Medulla oblongata (tissue), 1 donor: ENCODE measurements at regions not wholly inside any gene's neighbourhood (a gene's known extent, or its start where the extent isn't known, plus 50 kb on each side); places are given as distances from the start of the nearest gene placed in this dataset.

ENCODE experiments used
- DNase-seq: peaks from one replicate; pipeline ENCODE4 v3.0.0-alpha.2; 2015; ENCODE audit errors: extremely low spot score

GRCh38 chr2:128726236-128726635 is 407.6 kb upstream of the HS6ST1 start:
- no peak for DNase-seq

- DNase-seq, result no peak
These were observed 408.2 kb upstream of the HS6ST1 start for GRCh38 chr2:128726911-128727310.

GRCh38 chr2:128727404-128727803 is 408.7 kb upstream of the HS6ST1 start:
- DNase-seq, result no peak

- no peak for DNase-seq
These were observed 409.2 kb upstream of the HS6ST1 start for GRCh38 chr2:128727914-128728313.

- no peak for DNase-seq
These were observed 410.4 kb upstream of the HS6ST1 start for GRCh38 chr2:128729051-128729450.

GRCh38 chr2:128731994-128732650 is 413.5 kb upstream of the HS6ST1 start:
- DNase-seq, result no peak

- no peak for DNase-seq
These were observed 414.3 kb upstream of the HS6ST1 start for GRCh38 chr2:128732976-128733431.

DNA sequence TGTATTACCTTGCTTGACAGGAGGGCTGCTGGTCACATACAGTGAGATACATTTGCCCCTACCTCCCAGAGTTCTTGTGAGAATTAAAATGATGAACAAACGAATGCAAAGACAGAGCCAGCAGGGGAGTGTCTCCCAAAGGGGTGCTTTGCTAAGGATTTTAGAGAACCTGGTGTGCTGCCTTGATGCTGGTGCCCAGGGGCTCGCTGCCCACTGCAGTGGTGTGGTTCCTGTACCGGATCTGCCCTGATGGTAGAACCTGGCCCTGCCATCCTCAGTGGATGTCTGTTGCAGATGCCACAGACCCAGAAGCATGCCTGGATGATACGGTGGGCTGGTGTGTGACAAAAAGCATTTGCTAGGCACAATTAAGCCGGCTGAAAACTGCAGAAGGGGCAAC is 414.8 kb upstream of the HS6ST1 start:
- no peak for DNase-seq

DNA sequence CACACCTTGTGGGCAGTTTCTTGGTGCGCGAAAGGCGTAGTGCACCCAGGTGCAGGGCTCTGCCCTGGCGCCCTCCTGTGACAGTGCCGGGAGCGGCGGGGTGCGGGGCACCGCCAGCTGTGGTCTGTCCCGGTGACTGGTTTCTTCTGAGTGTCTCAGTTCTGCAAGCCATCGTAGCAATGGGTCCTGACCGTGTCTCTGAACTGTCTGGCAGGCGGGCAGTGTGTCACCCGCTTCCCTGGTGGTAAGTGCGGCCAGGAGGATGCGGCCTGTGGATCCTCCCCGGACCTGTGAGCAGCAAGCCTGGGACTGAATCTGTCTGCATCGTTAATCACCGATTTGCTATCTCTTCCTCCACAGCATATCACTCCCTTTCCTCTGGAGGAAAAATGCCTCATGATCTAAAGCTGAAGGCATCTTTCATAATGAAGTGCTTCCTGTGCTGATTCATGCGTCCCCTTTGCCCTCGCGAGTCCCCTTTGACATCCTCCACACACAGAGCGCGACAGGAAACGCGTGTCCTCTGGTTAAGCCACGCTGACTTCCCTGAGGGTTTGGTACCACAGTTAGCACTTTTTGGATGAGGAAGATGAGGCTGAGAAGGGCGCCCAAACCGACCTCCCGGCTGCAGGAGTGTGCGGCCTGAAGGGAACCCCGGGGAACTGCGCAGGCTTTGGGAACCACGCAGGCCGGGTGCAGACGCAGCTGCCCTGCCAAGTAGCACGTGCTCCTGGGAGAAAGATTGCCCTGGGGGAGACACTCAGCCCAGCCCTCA is 416.0 kb upstream of the HS6ST1 start:
- DNase-seq, result peak; percentile 35

DNA sequence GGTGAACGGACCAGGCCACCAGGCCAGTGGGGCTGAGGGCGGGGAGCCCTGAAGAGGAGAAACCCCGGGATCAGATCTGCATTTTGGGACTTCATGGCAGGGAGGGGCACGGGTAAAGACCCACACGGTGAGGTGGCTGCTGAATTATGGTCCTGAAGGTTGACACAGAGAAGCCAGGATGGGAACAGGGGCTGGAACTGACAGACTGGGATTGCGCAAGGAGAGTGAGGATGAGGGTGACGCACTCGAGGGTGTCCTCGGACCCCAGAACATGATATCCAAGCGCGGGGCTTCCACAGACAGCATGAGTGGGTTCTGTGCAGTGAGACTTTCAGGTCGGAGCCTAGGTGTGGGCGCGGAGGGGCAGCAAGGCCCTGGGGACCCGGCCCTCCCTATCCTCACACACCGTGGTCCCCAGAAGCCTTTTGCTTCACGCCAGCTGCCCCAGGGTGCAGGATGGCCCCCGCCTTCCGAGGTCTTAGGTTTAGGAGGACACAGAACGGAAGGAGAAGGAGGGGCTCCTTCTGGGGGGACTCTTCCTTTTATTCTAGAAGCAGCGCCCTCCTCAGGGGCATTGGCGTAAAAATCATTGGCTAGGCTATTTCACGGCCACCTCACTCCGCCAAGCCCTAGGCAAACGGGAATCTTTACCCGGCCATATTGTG is 416.8 kb upstream of the HS6ST1 start:
- no peak for DNase-seq

DNA sequence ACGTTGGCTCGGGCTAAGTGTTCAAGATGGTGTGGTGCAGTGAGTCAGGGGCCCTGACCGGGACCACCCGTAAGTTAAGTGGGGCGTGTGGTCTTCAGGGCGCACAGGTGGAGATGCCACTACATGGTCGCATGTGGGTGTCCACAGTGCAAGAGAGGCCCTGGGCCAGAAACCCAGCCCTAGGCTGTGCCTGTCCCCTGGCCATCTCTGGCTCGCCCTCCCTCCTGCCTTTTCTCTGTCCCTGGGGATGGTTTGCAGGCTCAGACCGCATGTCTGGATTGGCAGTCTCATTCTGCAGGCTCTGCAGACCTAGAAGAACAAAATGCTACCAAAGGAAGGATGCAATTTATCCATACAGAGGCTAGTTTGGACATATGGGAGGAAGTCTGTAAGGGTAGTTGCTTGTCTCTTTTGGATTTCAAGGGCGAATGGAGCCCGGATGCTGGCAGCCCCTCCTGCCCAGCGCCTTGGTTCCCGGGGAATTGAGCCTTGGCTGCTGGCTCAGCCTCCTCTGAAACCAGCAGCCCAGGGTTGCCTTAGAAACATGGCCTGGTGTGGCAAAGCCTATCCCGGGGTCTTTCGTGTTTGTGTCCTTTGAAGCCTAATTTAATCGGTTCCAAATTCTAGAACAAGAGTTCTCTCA is 417.5 kb upstream of the HS6ST1 start:
- no peak for DNase-seq

GRCh38 chr2:128736689-128737545 is 418.2 kb upstream of the HS6ST1 start:
- DNase-seq, result peak; percentile 84

DNA sequence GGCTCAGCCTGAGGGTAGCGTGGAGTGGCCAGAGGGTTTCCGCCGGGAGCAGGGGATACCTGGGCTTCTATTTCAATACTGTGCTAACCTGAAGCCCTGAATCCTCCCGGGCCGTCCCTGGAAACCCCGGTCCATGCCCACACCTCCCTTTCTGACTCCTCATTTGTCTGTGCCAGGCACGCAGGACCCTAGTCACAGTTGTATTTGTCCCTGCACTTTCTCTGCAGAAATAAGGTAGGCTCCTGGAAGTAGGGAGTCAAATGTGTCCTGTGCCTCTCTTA is 418.8 kb upstream of the HS6ST1 start:
- DNase-seq, result no peak

- no peak for DNase-seq
These were observed 419.9 kb upstream of the HS6ST1 start for GRCh38 chr2:128738446-128739110.

DNA sequence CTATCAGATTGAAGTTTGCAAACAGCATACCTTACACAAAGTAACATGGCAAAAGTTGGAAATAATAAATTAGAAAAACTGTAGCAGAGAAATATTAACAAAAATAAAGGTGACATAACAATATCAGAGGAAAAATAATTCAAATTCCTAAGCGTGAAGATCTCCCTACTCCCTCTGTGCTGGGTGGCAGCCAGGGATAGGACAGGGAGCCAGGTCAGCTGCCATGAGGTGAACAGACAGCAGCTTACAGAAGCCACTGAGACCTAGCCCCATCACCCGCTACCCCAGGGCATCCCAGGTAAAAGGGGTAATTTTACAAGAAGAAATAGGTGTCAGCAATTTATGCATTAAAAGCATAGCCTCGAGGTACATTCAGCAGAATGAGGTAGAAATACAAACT is 423.8 kb upstream of the HS6ST1 start:
- DNase-seq, result no peak

DNA sequence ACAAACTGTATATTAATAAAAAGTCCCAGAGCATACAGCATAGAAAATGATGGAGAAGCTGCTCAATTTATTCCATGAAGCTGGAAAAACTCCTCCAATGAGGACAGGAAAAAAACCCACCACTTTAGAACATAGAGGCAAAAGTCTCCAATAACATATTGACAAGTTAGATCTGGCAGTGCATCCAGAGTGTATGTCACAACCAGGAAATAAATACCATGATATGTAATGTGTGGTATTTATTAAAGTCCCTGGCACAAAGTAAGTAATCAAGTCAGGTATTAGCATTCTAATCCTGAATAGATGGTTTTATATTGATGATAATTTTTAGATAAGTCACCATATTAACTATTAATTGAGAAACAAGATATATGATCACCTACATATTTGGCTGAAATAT is 427.3 kb upstream of the HS6ST1 start:
- DNase-seq, result no peak

DNA sequence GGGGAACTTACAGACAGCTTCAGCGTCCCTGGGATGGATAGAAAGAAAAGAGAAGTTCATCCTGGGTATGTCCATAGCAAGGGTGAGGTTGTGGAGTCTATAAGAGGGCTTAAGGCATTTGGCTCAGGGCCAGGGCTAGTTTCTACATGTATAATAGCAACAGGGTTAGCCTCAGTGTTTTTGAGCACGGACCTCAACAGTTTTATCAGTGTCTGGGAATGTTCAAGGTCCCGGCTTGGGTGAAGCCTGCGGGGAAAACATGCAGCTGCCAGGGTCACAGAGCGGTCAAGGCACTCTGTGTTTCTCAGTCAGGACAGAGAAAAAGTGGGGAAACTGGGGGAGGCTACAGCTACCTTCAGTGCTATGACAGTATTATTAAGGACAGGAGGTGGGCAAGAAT is 427.7 kb upstream of the HS6ST1 start:
- no peak for DNase-seq

GRCh38 chr2:128748336-128748735 is 429.7 kb upstream of the HS6ST1 start:
- DNase-seq, result no peak

DNA sequence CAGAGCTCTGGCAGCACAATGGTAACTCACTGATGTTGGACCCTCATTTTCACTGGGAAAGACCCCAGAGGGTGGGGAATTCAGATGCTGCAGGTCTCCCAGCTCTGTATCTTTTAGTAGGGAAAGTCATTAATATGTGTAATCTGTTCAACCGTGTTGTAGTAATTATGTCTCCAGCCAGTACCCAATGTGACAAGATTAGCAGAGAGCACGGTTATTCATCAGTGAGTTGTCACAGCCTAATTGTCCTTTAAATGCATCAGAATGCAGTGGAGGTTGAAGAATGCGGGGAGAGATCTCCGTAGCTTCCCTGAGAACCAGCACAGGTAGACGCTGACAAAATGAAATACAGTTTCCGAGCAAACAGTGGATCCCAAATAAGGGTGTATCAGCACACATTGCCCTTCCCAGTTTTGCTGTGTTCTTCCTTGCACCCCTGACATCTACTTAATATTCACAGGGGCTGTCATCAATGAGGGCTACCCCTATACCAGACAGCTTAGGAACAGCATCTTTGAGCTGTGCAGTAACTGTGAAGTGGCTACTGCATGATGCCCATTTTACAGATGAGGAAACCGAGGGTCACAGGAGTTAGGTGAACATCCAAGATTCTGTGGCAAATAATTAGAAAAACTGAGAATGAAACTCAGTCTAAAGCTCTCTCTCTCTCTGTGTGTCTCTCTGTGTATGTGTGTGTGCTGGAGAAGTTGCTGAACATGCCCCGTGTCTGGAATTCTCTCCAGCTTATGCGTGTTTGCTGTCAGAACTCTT is 430.4 kb upstream of the HS6ST1 start:
- no peak for DNase-seq
